ENCODE measurements at regions not wholly inside any gene's neighbourhood (a gene's known extent, or its start where the extent isn't known, plus 50 kb on each side); places are given as distances from the start of the nearest gene placed in this dataset.

DNA sequence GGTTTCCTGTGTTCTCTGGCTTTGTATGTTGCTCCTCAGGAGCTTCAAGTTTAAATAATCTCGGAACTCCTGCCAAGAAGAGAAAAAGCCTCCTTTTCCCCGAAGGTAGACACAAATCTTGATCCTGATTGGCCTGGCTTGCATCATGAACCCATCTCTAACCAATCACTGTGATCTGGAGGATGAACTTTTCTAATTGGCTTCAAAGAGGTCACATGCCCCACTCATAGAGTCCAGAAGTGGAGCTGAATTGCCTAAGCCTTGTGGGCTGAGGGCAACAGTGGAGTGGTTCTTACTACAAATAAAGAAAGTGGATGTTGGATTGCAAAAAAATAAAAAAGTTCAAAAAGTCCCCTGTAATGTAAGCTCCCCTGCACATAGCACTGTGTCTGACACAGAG lies 245.9 kb downstream of the MID1IP1 start:
- TF ChIP-seq, protein P1, sequence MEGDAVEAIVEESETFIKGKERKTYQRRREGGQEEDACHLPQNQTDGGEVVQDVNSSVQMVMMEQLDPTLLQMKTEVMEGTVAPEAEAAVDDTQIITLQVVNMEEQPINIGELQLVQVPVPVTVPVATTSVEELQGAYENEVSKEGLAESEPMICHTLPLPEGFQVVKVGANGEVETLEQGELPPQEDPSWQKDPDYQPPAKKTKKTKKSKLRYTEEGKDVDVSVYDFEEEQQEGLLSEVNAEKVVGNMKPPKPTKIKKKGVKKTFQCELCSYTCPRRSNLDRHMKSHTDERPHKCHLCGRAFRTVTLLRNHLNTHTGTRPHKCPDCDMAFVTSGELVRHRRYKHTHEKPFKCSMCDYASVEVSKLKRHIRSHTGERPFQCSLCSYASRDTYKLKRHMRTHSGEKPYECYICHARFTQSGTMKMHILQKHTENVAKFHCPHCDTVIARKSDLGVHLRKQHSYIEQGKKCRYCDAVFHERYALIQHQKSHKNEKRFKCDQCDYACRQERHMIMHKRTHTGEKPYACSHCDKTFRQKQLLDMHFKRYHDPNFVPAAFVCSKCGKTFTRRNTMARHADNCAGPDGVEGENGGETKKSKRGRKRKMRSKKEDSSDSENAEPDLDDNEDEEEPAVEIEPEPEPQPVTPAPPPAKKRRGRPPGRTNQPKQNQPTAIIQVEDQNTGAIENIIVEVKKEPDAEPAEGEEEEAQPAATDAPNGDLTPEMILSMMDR (IDR thresholded peaks at IDR 0.05 in 8 of 11, conservative IDR thresholded peaks at IDR 0.05 in 3 of 11): no peak
- no peak for TF ChIP-seq POLR2AphosphoS5 (IDR thresholded peaks at IDR 0.05)

Measured in spleen (tissue), 7 donors.